HG03064 (cell line): ENCODE measurements at regions not wholly inside any gene's neighbourhood (a gene's known extent, or its start where the extent isn't known, plus 50 kb on each side); places are given as distances from the start of the nearest gene placed in this dataset.

Source experiments
- ATAC-seq: cut with Tn5 transposase; IDR thresholded peaks from one replicate; pipeline ENCODE4 v1.9.1; 2021; ENCODE audit warnings: low read depth; ENCODE audit not compliant: unreplicated experiment

DNA sequence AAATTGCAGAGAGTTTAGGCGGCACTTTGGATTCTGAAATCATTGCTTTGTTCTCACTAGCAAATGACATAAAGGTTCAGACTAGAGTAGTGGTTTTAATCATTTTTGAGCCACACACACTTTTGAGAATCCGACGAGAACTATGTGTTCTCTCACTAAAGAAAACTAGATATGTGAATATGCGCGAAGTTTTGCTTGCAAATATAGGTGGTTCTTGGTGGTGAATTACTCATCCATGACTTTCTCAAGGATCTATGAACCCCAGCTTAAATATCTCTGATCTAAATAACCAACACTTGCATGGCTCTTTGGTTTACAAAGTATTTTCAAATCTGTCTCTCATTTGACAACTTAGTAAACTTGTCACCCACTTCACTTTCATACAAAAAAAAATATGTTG, 54.8 kb downstream of the NOG start:
- ATAC-seq, result no peak

GRCh38 chr17:56648806-56649205, 55.3 kb downstream of the NOG start:
- ATAC-seq, result no peak

GRCh38 chr17:56652628-56653027, 59.1 kb downstream of the NOG start:
- ATAC-seq, result no peak

- peak; percentile 61 for ATAC-seq
Observed at GRCh38 chr17:56653877-56654276, 60.4 kb downstream of the NOG start.

GRCh38 chr17:56656701-56657327, 63.3 kb downstream of the NOG start:
- ATAC-seq, result no peak

DNA sequence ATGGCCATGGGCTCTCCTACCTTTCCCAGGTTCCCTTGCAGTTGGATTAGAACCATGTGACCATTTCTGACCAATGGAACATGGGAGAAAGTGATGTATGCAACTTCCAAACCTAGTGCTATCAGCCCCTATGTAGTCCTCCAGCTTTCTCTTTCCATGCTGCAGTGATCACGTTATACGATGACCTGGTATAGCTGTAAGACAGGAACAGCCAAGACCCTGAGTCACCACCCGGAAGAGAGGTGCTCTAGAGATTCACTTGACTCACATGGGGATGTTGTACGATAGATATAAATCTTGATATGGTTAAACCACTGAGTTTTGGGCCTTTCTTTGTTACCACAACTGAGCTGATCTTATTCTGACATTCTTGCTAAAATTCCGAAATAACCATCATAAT, 65.1 kb downstream of the NOG start:
- ATAC-seq, result no peak

- no peak for ATAC-seq
Observed at GRCh38 chr17:56659622-56660021, 66.1 kb downstream of the NOG start.

- no peak for ATAC-seq
Observed at GRCh38 chr17:56661906-56662305, 68.4 kb downstream of the NOG start.

GRCh38 chr17:56665864-56666263, 72.4 kb downstream of the NOG start:
- no peak for ATAC-seq

GRCh38 chr17:56667925-56668458, 74.5 kb downstream of the NOG start:
- no peak for ATAC-seq

DNA sequence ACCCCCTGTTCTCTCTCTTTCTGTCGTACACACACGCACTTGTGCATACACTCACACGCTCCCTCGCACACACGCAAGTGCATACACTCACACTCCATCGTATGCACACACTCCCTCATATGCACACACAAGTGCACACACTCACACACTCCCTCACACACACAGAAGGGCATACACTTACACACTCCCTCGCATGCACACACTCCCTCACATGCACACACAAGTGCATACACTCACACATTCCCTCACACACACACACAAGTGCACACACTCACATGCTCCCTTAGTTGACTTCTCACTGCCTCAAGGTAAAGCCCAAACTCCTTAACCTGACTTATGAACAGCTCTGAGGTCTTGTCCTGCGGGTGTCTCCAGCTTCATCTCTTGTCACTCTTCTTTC, 78.7 kb downstream of the NOG start:
- ATAC-seq, result no peak

DNA sequence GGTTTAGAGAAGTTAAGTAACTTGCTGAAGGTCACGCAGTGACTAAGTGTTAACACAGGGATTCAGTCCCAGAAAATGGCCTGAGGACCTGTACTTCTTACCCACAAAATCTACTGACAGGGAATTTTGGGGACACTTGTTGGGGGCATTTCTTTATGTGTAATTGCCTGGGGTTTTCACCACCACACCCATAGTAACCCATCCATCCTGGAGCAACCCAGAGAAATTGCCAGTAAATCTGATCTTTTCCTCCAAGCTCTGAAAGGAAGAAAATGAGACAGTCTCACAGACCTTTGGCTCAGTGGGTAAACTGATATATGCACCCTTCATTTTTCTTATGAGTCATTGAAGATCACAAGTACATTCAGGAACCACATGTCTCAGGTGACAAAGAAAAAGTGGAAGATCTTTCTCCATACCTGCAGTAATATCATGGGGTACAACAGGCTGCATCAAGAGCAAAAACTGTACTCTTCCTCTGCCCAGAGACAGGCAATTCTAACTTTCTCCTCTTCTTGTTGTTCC, 81.0 kb downstream of the NOG start:
- no peak for ATAC-seq

DNA sequence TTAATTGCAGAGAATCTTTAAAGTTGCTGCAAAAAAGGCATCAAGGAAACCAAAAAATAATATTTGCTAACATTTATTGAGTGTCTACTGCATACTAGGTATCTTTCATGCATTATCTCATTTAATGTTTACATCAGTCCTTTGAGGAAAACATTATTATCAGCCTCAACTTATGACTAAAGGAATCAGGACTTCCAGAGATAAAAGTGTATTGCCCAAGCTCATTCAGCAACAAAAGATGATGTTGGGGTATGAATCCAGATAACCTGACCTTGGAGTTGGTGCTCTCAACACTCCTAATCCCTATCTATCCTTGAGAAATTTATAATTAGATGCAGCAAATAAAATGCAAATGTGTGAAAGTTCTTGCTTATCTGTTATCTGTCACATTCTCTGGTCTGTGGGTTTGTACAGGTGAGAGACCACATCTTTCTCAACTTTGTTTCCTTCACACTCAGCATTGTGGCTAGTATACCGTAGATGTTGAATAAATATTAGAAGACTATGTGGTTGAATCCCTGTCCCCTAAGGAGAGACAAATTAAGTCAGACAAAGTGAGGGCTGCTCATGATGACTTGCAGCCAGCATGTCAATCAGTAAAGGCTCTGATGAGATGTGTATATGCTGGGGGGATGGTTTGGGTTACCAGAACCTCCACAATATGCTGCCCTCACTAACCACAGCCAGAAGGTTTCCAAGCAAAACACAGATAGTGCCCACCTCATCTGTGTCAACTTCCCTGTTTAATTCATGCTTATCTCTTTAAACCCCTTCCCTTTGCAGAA, 82.6 kb downstream of the NOG start:
- ATAC-seq, result no peak

- ATAC-seq, result no peak
Observed at GRCh38 chr17:56676810-56677209, 83.3 kb downstream of the NOG start.

GRCh38 chr17:56678249-56679114, 85.0 kb downstream of the NOG start:
- no peak for ATAC-seq

DNA sequence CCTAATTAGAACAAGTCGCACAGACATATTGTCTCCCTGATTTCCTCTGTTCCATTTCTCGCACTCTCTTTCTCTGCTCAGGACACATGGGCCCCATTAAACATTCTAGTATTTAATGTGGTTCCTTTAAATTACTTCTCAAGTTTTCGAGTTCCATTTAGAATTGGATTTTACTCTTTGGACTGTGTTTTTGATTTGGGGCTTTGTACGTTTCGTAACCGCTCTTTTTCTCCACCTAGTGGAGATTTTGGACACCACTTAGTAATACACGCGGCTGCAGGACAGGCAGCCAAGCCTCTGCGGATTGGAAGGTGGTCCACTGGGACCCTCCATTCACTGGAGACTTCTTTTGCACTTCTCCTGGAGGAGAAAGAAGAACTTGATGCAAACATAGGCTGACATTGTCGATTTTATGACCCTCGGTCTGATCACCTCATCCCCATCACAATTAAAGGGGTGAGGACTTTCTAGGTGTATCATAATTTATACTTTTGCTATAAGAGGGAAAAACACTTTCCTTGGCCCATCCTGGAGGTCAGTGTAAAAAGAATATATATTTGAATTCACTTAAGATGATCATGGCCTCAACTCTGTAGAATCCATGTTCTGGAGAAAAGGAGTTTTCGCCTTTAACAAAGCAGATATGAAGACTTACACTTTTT, 85.7 kb downstream of the NOG start:
- ATAC-seq, result no peak

- no peak for ATAC-seq
Observed at GRCh38 chr17:56679777-56680422, 86.4 kb downstream of the NOG start.

DNA sequence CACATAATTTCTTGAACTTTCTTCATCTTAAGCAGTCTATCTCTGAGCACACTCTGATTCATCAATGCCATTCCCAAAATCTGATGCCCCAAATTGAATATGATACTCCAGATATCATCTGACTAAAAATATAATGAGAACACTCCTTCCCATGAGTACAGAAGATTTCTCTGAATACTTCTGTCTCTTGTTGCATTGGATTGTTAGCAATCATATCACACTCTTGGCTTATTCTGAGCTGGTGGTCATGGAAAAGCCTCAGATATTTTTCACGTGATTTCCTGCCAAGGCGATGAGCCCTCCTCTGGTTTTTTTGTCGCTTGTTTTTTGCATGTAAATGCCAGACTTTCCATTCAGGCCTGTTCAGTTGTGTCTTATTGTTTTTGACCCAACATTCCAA, 87.2 kb downstream of the NOG start:
- ATAC-seq, result no peak

GRCh38 chr17:56681561-56682266, 88.2 kb downstream of the NOG start:
- ATAC-seq, result no peak
